ENCODE measurements at regions not wholly inside any gene's neighbourhood (a gene's known extent, or its start where the extent isn't known, plus 50 kb on each side); places are given as distances from the start of the nearest gene placed in this dataset.

- H3K36me3 ChIP-seq (ENCODE audit: insufficient read depth, low read length), result no peaks in the 10 kb centered on the region
- H3F3A ChIP-seq (ENCODE audit: insufficient read depth, low read length, poor library complexity, severe bottlenecking), result no peaks in the 10 kb centered on the region
- no peaks in the 10 kb centered on the region for H4K20me1 ChIP-seq (ENCODE audit: insufficient read depth)
- no peak overlapping the region for H3K4me3 ChIP-seq (ENCODE audit: low read length)
- no peak overlapping the region for H2AFZ ChIP-seq (ENCODE audit: low read depth, low read length)
- H3K4me2 ChIP-seq (ENCODE audit: low read length), result no peak overlapping the region
- no peaks in the 10 kb centered on the region for H3K79me2 ChIP-seq (replicated peaks; ENCODE audit: insufficient read depth, low read length)
- no peaks in the 10 kb centered on the region for H3K9me2 ChIP-seq (ENCODE audit: insufficient read depth, low read length)
- no peaks in the 10 kb centered on the region for H3K9me3 ChIP-seq (ENCODE audit: low read length)
- no peak overlapping the region for H3K9ac ChIP-seq (ENCODE audit: low read length)
- H3K27ac ChIP-seq (ENCODE audit: low read length), result no peak overlapping the region
- TF ChIP-seq REST (IDR thresholded peaks at IDR 0.05; ENCODE audit: borderline replicate concordance) (no peak), SMC3 (conservative IDR thresholded peaks at IDR 0.05; ENCODE audit: poor library complexity) (no peak), EZH2 (IDR thresholded peaks at IDR 0.05; ENCODE audit: borderline replicate concordance, insufficient read depth, low read length, poor library complexity, severe bottlenecking) (no peak), POLR2AphosphoS5 (IDR thresholded peaks at IDR 0.05) (no peak)
- H3K27me3 ChIP-seq (ENCODE audit: insufficient read depth, low read depth, low read length), result no peaks in the 10 kb centered on the region
These were observed 73.2 kb downstream of the INHBA start for GRCh38 chr7:41629711-41630111.

- H3K4me2 ChIP-seq (ENCODE audit: low read length), result no peak overlapping the region
- H3K9ac ChIP-seq (ENCODE audit: low read length), result no peak overlapping the region
- TF ChIP-seq EZH2 (IDR thresholded peaks at IDR 0.05; ENCODE audit: borderline replicate concordance, insufficient read depth, low read length, poor library complexity, severe bottlenecking), result no peak
- no peak for TF ChIP-seq TAF1 (IDR thresholded peaks at IDR 0.05; ENCODE audit: low read depth)
- no peak for TF ChIP-seq RAD21 (conservative IDR thresholded peaks at IDR 0.05)
- no peak for TF ChIP-seq EP300 (conservative IDR thresholded peaks at IDR 0.05; ENCODE audit: poor library complexity, severe bottlenecking)
- no peak for TF ChIP-seq MXI1 (conservative IDR thresholded peaks at IDR 0.05; ENCODE audit: poor library complexity, severe bottlenecking)
- no peak for TF ChIP-seq POLR2AphosphoS5 (IDR thresholded peaks at IDR 0.05)
- no peak for TF ChIP-seq CTCF (IDR thresholded peaks at IDR 0.05; ENCODE audit: poor library complexity, severe bottlenecking)
- no peak for TF ChIP-seq SMC3 (conservative IDR thresholded peaks at IDR 0.05; ENCODE audit: poor library complexity)
- no peak for TF ChIP-seq REST (IDR thresholded peaks at IDR 0.05; ENCODE audit: borderline replicate concordance)
- no peaks in the 10 kb centered on the region for H3K9me2 ChIP-seq (ENCODE audit: insufficient read depth, low read length)
- H3F3A ChIP-seq (ENCODE audit: insufficient read depth, low read length, poor library complexity, severe bottlenecking), result no peaks in the 10 kb centered on the region
- H3K79me2 ChIP-seq (replicated peaks; ENCODE audit: insufficient read depth, low read length), result no peaks in the 10 kb centered on the region
- H2AFZ ChIP-seq (ENCODE audit: low read depth, low read length), result no peak overlapping the region
- H3K9me3 ChIP-seq (ENCODE audit: low read length), result no peaks in the 10 kb centered on the region
- no peaks in the 10 kb centered on the region for H4K20me1 ChIP-seq (ENCODE audit: insufficient read depth)
- H3K27ac ChIP-seq (ENCODE audit: low read length), result no peak overlapping the region
- no peaks in the 10 kb centered on the region for H3K27me3 ChIP-seq (ENCODE audit: insufficient read depth, low read depth, low read length)
- no peaks in the 10 kb centered on the region for H3K36me3 ChIP-seq (ENCODE audit: insufficient read depth, low read length)
- H3K4me3 ChIP-seq (ENCODE audit: low read length), result no peak overlapping the region
These were observed 74.0 kb downstream of the INHBA start for GRCh38 chr7:41628901-41629300.

All from neural cell (in vitro differentiated cells).